K562 (cell line): ENCODE measurements at regions not wholly inside any gene's neighbourhood (a gene's known extent, or its start where the extent isn't known, plus 50 kb on each side); places are given as distances from the start of the nearest gene placed in this dataset.
"Not testable (repeated sequence)": the region's sequence is repeated elsewhere in the genome, so short reads cannot be mapped to it uniquely, and the experiment has no call there.

Experiments used
- HCFC1 ChIP-seq: IDR thresholded peaks from 2 replicates; pipeline ENCODE4 v1.6.1; 2012; ENCODE audit warnings: low read depth, low read length, improper control_type of control experiment
- TF ChIP-seq, protein P1 (sequence below): fragments of 450-650 bp; formaldehyde crosslinking; IDR thresholded peaks from 2 replicates; pipeline ENCODE4 v1.4.0; 2022; ENCODE audit warnings: missing genetic modification characterization

DNA sequence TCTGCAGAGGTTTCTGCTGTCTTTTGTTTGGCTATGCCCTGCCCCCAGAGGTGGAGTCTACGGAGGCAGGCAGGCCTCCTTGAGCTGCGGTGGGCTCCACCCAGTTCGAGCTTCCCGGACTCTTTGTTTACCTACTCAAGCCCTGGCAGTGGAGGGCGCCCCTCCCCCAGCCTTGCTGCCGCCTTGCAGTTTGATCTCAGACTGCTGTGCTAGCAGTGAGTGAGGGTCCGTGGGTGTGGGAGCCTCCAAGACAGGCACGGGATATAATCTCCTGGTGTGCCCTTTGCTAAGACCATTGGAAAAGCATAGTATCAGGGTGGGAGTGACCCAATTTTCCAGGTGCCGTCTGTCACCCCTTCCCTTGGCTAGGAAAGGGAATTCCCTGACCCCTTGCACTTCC is 137.0 kb downstream of the DMRT2 start:
- TF ChIP-seq, protein P1, sequence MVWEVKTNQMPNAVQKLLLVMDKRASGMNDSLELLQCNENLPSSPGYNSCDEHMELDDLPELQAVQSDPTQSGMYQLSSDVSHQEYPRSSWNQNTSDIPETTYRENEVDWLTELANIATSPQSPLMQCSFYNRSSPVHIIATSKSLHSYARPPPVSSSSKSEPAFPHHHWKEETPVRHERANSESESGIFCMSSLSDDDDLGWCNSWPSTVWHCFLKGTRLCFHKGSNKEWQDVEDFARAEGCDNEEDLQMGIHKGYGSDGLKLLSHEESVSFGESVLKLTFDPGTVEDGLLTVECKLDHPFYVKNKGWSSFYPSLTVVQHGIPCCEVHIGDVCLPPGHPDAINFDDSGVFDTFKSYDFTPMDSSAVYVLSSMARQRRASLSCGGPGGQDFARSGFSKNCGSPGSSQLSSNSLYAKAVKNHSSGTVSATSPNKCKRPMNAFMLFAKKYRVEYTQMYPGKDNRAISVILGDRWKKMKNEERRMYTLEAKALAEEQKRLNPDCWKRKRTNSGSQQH (CRISPR knock-in tag), result not testable (repeated sequence)
- not testable (repeated sequence) for TF ChIP-seq HCFC1
